Activated T-helper 2 cell treated with anti-CD3 and anti-CD28 coated beads, Interferon-gamma antibody, Interleukin-2, Interleukin-4, amounts not matched to agents 10 μg/mL and 5 μg/mL and 100 μg/mL, durations not matched to agents 14 hours and 24 hours and 36 hours (primary cell): ENCODE measurements at regions not wholly inside any gene's neighbourhood (a gene's known extent, or its start where the extent isn't known, plus 50 kb on each side); places are given as distances from the start of the nearest gene placed in this dataset.
"Not testable (repeated sequence)": the region's sequence is repeated elsewhere in the genome, so short reads cannot be mapped to it uniquely, and the experiment has no call there.

ENCODE experiments used
- DNase-seq: peaks from one replicate; pipeline ENCODE4 v3.0.0; 2021; ENCODE audit warnings: low spot score
- H3K27ac Mint-ChIP-seq: one replicate; pipeline ENCODE4 v1.8.0; 2021; ENCODE audit warnings: mixed read lengths
- H3K27me3 Mint-ChIP-seq: one replicate; pipeline ENCODE4 v1.8.0; 2021; ENCODE audit warnings: low read depth, mixed read lengths
- H3K36me3 Mint-ChIP-seq: one replicate; pipeline ENCODE4 v1.8.0; 2021; ENCODE audit warnings: low read depth, mixed read lengths
- H3K4me1 Mint-ChIP-seq: one replicate; pipeline ENCODE4 v1.8.0; 2021; ENCODE audit warnings: low read depth, mixed read lengths
- H3K4me3 Mint-ChIP-seq: one replicate; pipeline ENCODE4 v1.8.0; 2021; ENCODE audit warnings: low read depth, mild to moderate bottlenecking, moderate library complexity, mixed read lengths
- H3K9me3 Mint-ChIP-seq: one replicate; pipeline ENCODE4 v1.8.0; 2021; ENCODE audit warnings: mixed read lengths
- intact Hi-C: fragments of 100-400 bp; cut with micrococcal nuclease; formaldehyde crosslinking; loops from one replicate; pipeline ENCODE4 v1.15.1; 2023

DNA sequence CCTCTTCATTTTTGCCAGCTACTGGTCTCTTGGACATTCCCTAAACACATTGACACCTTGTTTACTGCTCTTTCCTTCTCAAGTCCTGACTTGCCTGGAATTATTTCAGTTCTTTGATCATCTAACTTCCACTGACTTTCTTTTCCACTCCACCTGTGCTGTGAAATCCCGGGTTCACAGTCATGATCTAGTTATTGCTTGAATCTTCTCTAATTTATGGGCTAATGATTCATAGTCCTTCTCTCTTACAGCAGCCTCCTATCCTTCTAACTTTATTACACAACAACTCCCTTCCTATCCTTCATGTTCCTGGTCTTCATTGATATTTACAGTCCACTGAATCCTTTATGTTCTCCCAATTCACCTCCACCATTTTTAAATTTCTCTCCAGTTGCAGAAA, 260.1 kb downstream of the C12orf75 start:
- Mint-ChIP-seq H3K4me1 (no peaks in the 10 kb centered on the region), H3K4me3 (no peak overlapping the region), H3K36me3 (no peaks in the 10 kb centered on the region), H3K27me3 (peaks cover 6% of the 10 kb centered on the region), H3K9me3 (no peaks in the 10 kb centered on the region), H3K27ac (no peak overlapping the region)
- no peak for DNase-seq
- intact Hi-C loops, result no loop called here

- Mint-ChIP-seq H3K4me1 (no peaks in the 10 kb centered on the region), H3K4me3 (no peak overlapping the region), H3K9me3 (no peaks in the 10 kb centered on the region), H3K27ac (no peak overlapping the region), H3K27me3 (peaks cover 3% of the 10 kb centered on the region), H3K36me3 (no peaks in the 10 kb centered on the region)
- DNase-seq, result no peak
- intact Hi-C loops, result no loop called here
Measured at GRCh38 chr12:105595440-105595839, 264.9 kb downstream of the C12orf75 start.

- Mint-ChIP-seq H3K4me3 (no peak overlapping the region), H3K27me3 (peaks cover 6% of the 10 kb centered on the region), H3K36me3 (no peaks in the 10 kb centered on the region), H3K9me3 (no peaks in the 10 kb centered on the region), H3K27ac (no peak overlapping the region), H3K4me1 (no peaks in the 10 kb centered on the region)
- DNase-seq, result no peak
- intact Hi-C loops, result no loop called here
Measured at GRCh38 chr12:105596731-105597130, 266.2 kb downstream of the C12orf75 start.

- Mint-ChIP-seq H3K9me3 (no peaks in the 10 kb centered on the region), H3K4me3 (no peak overlapping the region), H3K4me1 (no peaks in the 10 kb centered on the region), H3K27ac (no peak overlapping the region), H3K36me3 (no peaks in the 10 kb centered on the region), H3K27me3 (peaks cover 8% of the 10 kb centered on the region)
- intact Hi-C loops, result no loop called here
- DNase-seq, result no peak
Measured at GRCh38 chr12:105598031-105598430, 267.5 kb downstream of the C12orf75 start.

- H3K4me1 Mint-ChIP-seq, result no peaks in the 10 kb centered on the region
- no peak overlapping the region for H3K27ac Mint-ChIP-seq
- H3K27me3 Mint-ChIP-seq, result peaks cover 5% of the 10 kb centered on the region
- no peaks in the 10 kb centered on the region for H3K9me3 Mint-ChIP-seq
- no peak for DNase-seq
- H3K36me3 Mint-ChIP-seq, result no peaks in the 10 kb centered on the region
- H3K4me3 Mint-ChIP-seq, result no peak overlapping the region
- intact Hi-C loops, result no loop called here
Measured at GRCh38 chr12:105600911-105601545, 270.5 kb downstream of the C12orf75 start.

DNA sequence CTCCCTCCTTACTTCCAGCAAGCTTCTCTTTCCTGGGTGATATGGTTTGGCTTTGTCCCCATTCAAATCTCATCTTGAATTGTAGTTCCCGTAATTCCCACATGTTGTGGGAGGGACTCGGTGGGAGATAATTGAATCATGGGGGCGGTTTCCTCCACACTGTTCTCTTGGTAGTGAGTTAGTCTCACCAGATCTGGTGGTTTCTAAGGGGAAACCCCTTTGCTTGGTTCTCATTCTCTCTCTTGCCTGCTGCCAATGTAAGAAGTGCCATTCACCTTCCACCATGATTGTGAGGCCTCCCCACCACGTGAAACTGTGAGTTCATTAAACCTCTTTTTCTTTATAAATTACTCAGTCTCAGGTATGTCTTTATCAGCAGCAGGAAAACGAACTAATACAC, 271.8 kb downstream of the C12orf75 start:
- H3K36me3 Mint-ChIP-seq, H3K27ac Mint-ChIP-seq, H3K4me3 Mint-ChIP-seq, H3K4me1 Mint-ChIP-seq, DNase-seq, H3K9me3 Mint-ChIP-seq, H3K27me3 Mint-ChIP-seq, intact Hi-C loops: not testable (repeated sequence)

DNA sequence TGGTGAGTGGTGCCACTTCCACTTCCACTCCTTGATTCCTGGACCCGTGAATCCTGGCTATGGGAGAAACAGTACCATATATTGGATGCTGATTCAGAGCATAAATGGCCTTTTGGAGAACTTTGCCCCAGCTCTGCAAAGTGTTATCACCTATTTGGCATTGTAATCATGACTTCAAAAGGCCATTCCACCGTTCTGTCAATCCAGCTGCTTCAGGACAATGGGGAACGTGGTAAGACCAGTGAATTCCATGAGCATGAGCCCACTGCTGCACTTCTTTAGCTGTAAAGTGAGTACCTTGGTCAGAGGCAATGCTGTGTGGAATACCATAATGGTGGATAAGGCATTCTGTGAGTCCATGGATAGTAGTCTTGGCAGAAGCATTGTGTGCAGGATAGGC, 273.8 kb downstream of the C12orf75 start:
- H3K9me3 Mint-ChIP-seq, H3K4me1 Mint-ChIP-seq, H3K27me3 Mint-ChIP-seq, H3K36me3 Mint-ChIP-seq, H3K4me3 Mint-ChIP-seq, DNase-seq, intact Hi-C loops, H3K27ac Mint-ChIP-seq: not testable (repeated sequence)

- H3K4me3 Mint-ChIP-seq, H3K27ac Mint-ChIP-seq, H3K27me3 Mint-ChIP-seq, DNase-seq, H3K9me3 Mint-ChIP-seq, H3K4me1 Mint-ChIP-seq, intact Hi-C loops, H3K36me3 Mint-ChIP-seq: not testable (repeated sequence)
Measured at GRCh38 chr12:105606613-105607012, 276.1 kb downstream of the C12orf75 start.

DNA sequence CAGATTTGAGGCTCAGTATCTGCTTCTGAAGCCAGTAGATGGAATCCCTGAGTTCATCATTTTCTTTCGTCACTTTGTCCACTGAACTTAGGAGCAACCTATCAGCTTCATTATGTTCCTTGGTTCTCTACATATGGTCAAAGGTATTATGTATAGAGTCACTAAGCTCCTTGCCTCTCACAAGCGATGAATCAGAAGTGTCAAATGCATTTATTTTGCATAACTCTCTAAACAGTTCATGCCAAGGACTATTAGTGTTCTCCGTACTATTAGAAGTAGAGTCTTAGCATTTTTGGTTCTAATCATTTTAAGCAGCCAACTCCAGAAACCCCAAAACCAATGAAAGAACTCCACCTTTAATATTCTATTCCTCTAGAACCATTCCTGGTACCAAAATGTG, 278.5 kb downstream of the C12orf75 start:
- H3K36me3 Mint-ChIP-seq, H3K27me3 Mint-ChIP-seq, H3K9me3 Mint-ChIP-seq, H3K4me1 Mint-ChIP-seq, intact Hi-C loops, H3K4me3 Mint-ChIP-seq, H3K27ac Mint-ChIP-seq, DNase-seq: not testable (repeated sequence)

DNA sequence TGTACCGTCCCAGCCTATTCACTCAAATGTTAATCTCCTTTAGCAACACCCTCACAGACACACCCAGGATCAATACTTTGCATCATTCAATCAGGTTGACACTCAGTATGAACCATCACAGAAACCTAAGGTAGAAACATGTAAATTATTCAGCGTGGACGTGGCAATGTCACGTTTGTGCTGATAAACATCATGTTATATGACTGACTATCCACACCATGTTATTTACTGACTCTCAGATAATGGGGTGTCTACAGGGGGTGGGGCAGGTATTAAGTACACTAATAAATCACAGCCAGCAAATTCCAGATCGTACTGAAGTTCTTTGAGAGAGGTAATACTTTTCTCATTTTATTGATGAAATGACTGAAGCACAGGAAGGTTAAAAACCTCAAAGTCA, 280.0 kb downstream of the C12orf75 start:
- Mint-ChIP-seq H3K4me3 (no peak overlapping the region), H3K27ac (no peak overlapping the region), H3K9me3 (no peaks in the 10 kb centered on the region), H3K27me3 (no peaks in the 10 kb centered on the region), H3K36me3 (no peaks in the 10 kb centered on the region), H3K4me1 (no peaks in the 10 kb centered on the region)
- DNase-seq, result no peak
- intact Hi-C loops, result no loop called here

DNA sequence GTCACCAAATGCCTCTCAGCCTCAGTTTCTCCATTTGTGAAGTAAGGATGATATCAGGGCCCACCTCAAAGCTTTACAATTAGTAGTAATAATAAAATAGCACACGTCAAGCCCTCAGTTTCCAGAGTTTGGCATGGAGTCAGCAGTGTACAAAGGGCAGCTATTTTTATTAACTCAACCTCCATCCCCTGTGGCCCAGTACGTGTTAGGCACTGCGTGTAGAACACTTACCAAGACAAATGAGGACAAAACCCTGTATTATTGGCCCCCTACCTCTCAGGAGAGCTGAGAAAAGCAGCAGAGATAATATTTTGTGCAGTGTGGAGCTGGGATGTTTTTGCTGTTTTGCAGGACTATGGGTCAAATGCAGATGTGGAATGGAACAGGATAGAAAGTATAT, 280.8 kb downstream of the C12orf75 start:
- H3K27ac Mint-ChIP-seq, result no peak overlapping the region
- no peaks in the 10 kb centered on the region for H3K9me3 Mint-ChIP-seq
- no peak overlapping the region for H3K4me3 Mint-ChIP-seq
- peaks cover 1% of the 10 kb centered on the region for H3K27me3 Mint-ChIP-seq
- intact Hi-C loops, result no loop called here
- no peak for DNase-seq
- H3K4me1 Mint-ChIP-seq, result no peaks in the 10 kb centered on the region
- no peaks in the 10 kb centered on the region for H3K36me3 Mint-ChIP-seq

DNA sequence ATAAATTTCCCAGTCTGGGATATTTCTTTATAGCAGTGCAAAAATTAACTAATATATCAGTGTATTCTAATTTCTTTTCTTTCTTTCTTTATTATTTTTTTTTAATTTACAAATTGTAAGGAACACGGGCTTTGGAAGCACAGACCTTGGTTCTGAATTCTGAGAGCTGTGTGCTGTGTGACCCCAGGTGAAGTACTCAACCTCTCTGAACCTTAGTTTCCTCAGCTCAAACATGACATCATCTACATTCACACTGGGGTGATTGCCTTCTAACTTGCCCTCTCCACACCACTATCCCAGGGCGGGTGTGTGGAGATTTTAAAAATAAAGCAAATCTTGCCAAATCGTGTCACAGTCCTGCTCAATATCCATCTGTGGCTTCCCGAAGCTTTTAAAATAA, 282.8 kb downstream of the C12orf75 start:
- intact Hi-C loops, result no loop called here
- no peaks in the 10 kb centered on the region for H3K36me3 Mint-ChIP-seq
- no peak overlapping the region for H3K27ac Mint-ChIP-seq
- no peak overlapping the region for H3K4me3 Mint-ChIP-seq
- DNase-seq, result no peak
- H3K27me3 Mint-ChIP-seq, result peaks cover 1% of the 10 kb centered on the region
- H3K4me1 Mint-ChIP-seq, result no peaks in the 10 kb centered on the region
- no peaks in the 10 kb centered on the region for H3K9me3 Mint-ChIP-seq

- H3K36me3 Mint-ChIP-seq, result no peaks in the 10 kb centered on the region
- no peak for DNase-seq
- intact Hi-C loops, result no loop called here
- no peak overlapping the region for H3K27ac Mint-ChIP-seq
- H3K27me3 Mint-ChIP-seq, result peaks cover 1% of the 10 kb centered on the region
- no peaks in the 10 kb centered on the region for H3K4me1 Mint-ChIP-seq
- no peaks in the 10 kb centered on the region for H3K9me3 Mint-ChIP-seq
- no peak overlapping the region for H3K4me3 Mint-ChIP-seq
Measured at GRCh38 chr12:105613887-105614286, 283.4 kb downstream of the C12orf75 start.

DNA sequence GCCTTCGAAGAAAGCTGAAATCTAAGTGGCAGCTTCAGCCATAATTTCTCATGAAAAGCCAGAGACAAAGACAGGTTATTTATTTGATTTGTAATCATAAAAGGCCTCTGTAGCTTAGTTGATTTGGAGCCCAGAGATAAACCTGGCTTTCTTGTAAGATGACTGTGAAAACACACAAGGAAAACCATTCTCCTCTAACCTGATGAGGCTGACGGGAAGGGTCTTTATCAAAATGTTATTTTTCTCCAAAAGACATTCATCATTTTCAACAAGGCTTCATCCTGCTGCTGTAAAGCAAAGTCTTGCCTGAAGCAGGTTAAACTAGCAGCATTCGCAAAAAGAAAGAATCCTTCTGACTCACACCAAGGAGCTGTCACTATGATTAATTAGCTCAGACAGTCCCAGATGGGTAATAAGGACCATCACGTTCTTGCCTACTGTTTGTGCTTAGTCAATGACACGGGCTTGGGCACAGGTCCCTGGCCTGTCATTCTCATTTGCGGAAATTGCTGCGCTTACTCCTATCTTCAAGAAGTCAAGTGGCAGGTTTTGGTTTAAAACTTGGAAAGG, 286.6 kb downstream of the C12orf75 start:
- Mint-ChIP-seq H3K36me3 (no peaks in the 10 kb centered on the region), H3K27ac (no peak overlapping the region), H3K4me1 (no peaks in the 10 kb centered on the region), H3K27me3 (peaks cover 1% of the 10 kb centered on the region), H3K9me3 (no peaks in the 10 kb centered on the region), H3K4me3 (no peak overlapping the region)
- intact Hi-C loops, result no loop called here
- DNase-seq, result no peak
